ENCODE measurements at regions not wholly inside any gene's neighbourhood (a gene's known extent, or its start where the extent isn't known, plus 50 kb on each side); places are given as distances from the start of the nearest gene placed in this dataset.
A peak's percentile ranks its signal among the peaks of the same experiment; 100 is the strongest.

- DNase-seq = no peak
Measured at GRCh38 chr2:133773854-133774653, 205.8 kb upstream of the NCKAP5 start.

- DNase-seq = no peak
Measured at GRCh38 chr2:133774654-133775015, 206.4 kb upstream of the NCKAP5 start.

DNA sequence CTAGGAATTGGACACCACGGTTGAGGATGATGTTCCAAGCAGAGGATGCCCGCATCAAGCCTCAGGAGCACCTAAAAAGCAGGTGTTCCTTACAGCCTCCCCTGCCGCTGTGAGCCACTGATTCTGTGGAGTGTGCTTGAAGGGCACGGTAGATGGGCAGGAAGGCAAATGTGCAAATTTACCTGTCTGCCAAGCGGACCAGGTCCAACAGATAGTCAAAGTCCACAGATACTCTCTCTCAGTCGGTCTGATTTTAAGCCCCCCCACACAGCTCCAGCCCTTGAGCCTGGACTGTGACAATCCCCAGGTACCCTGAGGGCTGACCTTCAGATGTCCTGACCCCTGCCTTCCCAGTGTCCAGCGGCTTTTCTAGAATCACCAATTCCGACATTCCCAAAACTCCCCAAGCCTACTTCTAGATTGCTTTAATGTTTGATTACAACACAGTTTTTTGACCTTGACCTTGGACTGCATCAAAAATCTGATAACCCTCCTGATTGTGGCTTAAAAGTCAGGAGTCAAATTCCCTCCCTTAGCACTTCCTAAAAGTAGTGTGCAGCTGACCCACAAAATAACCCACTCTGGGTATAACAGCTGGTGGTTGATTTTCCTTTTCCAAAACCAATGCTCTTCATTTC, 208.8 kb upstream of the NCKAP5 start:
- DNase-seq = no peak

GRCh38 chr2:133777574-133777960, 209.3 kb upstream of the NCKAP5 start:
- no peak for DNase-seq

DNA sequence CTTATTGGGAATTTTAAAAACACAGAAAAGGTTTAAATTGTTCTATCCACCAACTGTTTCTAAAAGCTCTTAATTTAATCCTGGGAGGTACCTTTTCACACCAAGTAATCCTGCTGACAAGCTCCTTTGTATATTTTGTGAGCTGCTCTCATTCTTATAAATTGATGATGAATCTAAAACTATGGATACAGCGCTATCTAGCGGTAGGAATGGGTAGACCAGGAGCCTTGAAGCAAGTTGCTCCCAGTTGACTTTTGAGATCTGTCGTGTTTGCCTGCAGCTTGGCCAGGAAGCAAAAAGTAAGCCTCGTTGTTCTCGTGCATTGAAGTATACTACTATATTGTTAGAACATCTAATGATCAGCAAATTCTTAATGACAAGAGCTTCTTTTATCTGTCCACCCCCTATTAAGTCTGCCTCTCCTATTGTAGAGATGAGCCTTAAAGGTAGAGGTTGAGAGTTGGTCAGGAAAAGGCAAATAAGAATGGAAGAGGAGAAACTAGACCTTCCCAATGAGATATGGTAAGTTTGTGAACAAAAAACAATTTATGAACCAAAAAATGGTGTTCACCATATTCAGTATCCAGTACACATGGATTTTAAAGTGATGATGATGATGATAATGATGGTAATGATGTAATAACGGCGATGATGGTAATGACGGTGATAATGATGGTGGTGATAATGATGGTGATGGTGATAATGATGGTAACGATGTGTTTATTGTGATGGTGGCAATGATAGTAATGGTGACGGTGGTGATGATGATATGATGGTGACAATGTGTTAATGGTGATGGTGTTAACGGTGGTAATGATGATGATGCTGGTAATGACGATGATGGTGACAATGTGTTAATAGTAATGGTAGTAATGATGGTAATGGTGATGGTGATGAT, 212.1 kb upstream of the NCKAP5 start:
- peak; percentile 2 for DNase-seq

- DNase-seq = no peak
Measured at GRCh38 chr2:133780997-133781513, 212.8 kb upstream of the NCKAP5 start.

DNA sequence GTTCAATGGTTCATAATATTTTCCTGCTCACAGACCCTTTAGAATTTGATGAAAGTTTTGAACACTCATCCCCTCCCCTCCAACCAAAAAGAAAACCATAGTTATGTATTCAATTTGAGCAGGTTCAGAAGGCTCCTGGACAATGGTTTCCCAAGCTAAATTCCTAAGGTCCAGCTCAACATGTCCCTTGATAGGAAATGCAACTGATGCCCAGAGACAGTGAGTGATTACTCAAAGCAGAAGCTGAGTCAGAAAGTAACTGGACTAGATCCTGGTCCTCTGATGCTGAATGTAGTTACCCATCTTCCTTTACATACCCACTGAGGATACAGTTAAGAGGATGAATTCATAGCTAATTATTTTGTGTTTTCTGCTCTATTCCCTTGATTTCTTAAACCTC, 218.9 kb upstream of the NCKAP5 start:
- no peak for DNase-seq

GRCh38 chr2:133787651-133788050, 219.4 kb upstream of the NCKAP5 start:
- DNase-seq = no peak

DNA sequence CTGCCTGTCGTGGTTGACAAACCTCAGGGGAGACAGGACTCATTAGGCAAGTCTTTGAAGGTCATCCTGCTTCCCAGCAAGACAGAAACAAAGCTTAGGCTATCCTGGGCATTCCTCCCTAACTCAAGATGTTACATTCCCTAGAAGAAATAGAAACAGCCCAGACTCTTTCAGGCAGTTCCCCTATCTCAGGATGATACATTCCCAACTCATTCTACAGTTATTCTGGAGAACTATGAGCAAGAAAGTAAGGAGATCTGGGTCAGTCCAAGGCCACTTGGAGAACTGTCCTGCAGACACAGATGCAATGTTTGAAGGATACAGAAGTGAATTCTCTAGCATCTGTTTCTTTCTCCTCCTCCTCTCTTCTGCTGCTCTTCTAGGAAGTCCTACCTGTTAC, 220.1 kb upstream of the NCKAP5 start:
- no peak for DNase-seq

- no peak for DNase-seq
Measured at GRCh38 chr2:133789743-133790142, 221.5 kb upstream of the NCKAP5 start.

- no peak for DNase-seq
Measured at GRCh38 chr2:133790711-133791110, 222.4 kb upstream of the NCKAP5 start.

- no peak for DNase-seq
Measured at GRCh38 chr2:133791191-133791590, 222.9 kb upstream of the NCKAP5 start.

- DNase-seq = no peak
Measured at GRCh38 chr2:133792223-133792622, 224.0 kb upstream of the NCKAP5 start.

GRCh38 chr2:133794114-133794513, 225.9 kb upstream of the NCKAP5 start:
- no peak for DNase-seq

GRCh38 chr2:133801946-133802345, 233.7 kb upstream of the NCKAP5 start:
- DNase-seq = no peak

DNA sequence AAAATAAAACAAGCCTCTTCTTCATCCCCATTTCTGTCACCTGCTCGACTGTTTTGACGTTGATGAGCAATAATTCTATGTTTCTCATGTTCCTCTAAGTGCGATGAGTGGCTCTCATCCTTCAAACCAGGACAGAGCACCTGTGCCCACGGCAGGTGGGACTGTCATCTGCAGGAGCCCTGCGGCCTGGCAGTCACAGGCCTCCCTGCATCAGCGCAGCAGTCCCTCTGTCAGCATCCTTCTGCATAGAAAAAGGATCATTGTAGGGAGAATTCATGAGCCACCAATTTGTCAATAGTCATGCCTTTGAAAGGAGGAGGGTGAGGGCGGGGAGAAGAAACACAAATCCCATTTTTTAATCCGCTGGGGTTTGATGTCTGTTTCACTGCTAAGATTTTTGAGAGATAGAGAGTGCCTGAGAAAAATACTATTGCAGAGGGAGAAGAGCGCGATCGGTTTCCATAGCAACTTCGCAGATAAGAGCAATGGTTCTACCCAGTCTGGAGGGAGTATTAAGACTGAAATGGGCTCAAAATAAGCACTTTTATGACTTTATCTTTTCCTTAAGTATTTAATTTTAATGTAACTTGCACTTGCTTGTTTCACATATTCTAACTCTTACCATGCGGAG, 234.3 kb upstream of the NCKAP5 start:
- no peak for DNase-seq

DNA sequence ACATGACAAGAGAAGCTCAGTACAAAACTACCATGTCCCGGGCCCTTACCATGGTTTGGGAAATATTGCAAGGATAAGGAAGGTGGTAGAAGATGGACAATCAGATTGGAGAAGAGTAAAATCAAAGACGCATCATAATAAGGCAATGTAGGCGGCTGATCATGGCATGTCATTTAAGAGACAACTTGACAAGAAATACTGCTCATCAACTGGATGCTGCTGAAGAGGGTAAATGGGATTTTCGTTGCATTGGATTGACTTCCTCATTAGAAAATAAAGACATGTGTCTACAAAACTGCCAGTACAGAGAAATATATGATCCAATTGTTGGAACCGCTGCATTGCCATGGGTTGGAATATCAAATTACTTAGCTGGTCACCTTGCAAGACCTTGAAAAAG, 238.3 kb upstream of the NCKAP5 start:
- DNase-seq = no peak

GRCh38 chr2:133809485-133809884, 241.2 kb upstream of the NCKAP5 start:
- DNase-seq = no peak

DNA sequence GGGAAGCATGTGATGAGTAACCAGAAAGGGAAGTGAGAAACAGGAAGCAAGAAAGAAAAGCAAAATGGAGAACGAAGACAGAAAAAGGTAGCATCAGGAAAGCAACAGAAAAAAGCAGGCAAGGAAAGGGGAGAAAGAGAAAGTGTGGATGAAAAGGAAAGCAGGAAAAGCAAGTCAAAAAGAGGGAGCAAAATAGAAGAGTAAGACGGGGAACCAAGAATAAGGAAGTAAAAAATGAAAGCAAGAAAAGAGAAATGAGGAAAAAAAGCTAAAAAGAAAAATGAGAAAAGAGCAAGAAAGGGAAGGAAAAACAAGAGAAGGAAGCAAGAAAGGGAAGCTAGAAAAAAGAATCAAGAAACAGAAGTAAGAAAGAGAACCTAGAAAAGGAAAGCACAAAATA, 242.3 kb upstream of the NCKAP5 start:
- no peak for DNase-seq

- peak; percentile 3 for DNase-seq
Measured at GRCh38 chr2:133811409-133812125, 243.3 kb upstream of the NCKAP5 start.

DNA sequence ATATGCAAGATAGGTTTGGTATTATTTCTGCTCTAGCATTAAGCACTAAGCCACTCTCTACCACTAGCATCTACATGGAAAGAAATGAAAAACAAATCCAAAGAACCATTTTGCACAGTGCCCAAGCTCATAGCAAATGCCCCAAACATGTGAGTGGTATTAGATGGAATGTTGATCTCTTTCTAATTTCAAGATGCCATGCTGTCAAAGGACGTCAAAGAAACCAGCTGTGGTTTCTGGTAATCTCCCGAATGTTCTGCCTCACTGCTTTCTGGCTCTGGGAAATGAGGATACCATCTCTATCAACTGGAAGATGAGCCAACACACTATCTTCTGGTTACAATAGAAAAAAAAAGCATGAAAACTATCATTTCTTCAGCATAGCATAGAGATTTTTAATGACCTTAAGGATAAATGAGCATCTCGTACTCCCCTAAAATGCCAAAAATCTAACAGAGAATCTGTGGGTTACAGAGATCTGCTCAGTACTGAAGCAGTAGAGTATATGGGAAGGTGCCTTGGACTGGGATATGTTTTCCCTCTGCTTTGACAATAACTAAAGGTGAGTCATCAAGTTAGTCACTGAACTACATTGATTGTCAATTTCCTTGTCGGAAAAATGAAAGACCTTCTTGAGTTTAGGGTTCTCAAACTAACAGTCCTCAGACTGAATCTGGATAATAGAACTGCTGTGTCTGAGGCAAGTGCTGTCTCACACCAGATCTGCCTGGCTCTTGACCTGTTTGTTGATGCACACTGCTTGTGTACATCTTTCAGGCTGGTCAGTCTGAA, 244.8 kb upstream of the NCKAP5 start:
- DNase-seq = no peak

All from GF-D8 (cell line).